Breast epithelium (tissue), 3 donors: ENCODE measurements at regions not wholly inside any gene's neighbourhood (a gene's known extent, or its start where the extent isn't known, plus 50 kb on each side); places are given as distances from the start of the nearest gene placed in this dataset.

Source experiments
- CTCF ChIP-seq, 3 donors: fragments of 450-650 bp; IDR thresholded peaks; one replicate each; pipeline ENCODE4 v1.5.1; 2016 to 2017; ENCODE audit warnings: antibody characterized with exemption in 3 of 3, mild to moderate bottlenecking in 3 of 3, moderate library complexity in 3 of 3
- POLR2A ChIP-seq: fragments of 450-650 bp; IDR thresholded peaks from one replicate; pipeline ENCODE4 v1.6.1; 2016; ENCODE audit warnings: antibody characterized with exemption, mild to moderate bottlenecking, moderate library complexity
- POLR2AphosphoS5 ChIP-seq, 3 donors: sonication (generic); formaldehyde crosslinking; IDR thresholded peaks; one replicate each; pipeline ENCODE4 v1.6.1; 2017; ENCODE audit warnings: antibody characterized with exemption in 3 of 3

DNA sequence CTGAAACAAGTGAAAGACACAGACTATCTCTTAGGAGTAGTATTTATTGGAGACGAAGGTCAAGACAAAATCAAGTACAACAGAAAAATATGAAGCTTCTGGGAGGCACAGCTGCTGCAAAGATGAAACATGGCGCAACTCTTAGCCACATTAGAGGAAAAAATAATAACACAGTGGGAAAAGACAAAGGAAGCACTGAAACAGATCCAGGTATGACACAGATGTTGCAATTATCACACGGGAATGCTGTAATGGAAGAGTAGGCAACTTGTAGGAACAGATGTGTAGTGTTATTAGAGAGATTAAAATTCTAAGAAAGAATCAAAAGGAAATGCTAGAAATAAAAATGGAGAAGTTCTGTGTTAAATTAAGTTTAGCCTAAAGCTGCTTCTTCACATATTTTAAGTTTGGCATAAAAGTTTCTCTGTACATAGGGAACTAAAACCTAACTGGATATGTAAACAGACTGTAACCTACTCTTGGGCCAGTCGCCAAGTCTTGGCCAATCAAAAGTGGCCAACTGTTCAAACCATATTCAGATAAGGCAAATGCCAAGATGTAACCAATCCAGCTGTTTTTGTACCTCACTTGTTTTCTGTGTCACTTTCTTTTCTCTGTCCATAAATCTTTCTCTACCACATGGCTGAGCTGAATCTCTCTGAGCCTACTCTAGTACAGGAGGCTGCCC is 1132.0 kb upstream of the LRRTM3 start:
- TF ChIP-seq POLR2A (no peak), CTCF (IDR thresholded peaks at IDR 0.05) (no peak), POLR2AphosphoS5 (IDR thresholded peaks at IDR 0.05) (no peak)
